ENCODE measurements at regions not wholly inside any gene's neighbourhood (a gene's known extent, or its start where the extent isn't known, plus 50 kb on each side); places are given as distances from the start of the nearest gene placed in this dataset.

DNA sequence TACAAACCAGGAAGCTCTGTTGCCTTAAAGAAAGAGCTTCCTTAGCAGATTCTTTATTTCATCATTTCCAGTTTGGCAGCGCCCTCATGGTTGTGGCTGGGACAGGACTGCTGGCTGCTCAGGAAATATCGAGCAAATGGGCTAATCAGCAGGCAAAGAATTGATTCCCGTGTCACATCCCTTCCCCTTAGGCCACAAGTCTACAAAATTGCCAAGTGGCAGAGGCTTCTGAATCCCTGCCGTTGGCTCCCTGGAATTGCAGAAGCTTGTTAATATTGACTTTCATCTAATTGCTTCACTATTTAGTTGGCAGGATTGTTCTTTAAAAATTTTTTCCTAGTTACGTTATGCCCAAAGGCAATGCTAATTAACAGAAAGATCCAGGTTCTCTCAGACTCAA lies 456.3 kb upstream of the ERCC4 start:
- Histone ChIP-seq H2BK5ac (ENCODE audit: insufficient read length, low read length) (no peak overlapping the region), H3K79me1 (ENCODE audit: insufficient read depth, low read depth, low read length, poor library complexity, severe bottlenecking) (no peaks in the 10 kb centered on the region), H2BK12ac (ENCODE audit: insufficient read length, low read depth, low read length) (no peak overlapping the region), H4K91ac (ENCODE audit: insufficient read length, low read depth, low read length) (no peak overlapping the region), H3K23me2 (ENCODE audit: insufficient read length, low read depth, low read length, poor library complexity, severe bottlenecking) (no peaks in the 10 kb centered on the region), H3K4me2 (ENCODE audit: insufficient read depth, insufficient read length, low read length) (no peak overlapping the region), H3K14ac (ENCODE audit: insufficient read depth, low read length) (no peak overlapping the region), H2AK5ac (ENCODE audit: insufficient read length, low read length) (no peak overlapping the region), H3K27me3 (ENCODE audit: insufficient read depth, low read length) (no peaks in the 10 kb centered on the region), H3K18ac (ENCODE audit: insufficient read length, low read depth, low read length) (no peak overlapping the region), H4K20me1 (ENCODE audit: control insufficient read depth, insufficient read depth, insufficient read length) (no peaks in the 10 kb centered on the region), H3K79me2 (ENCODE audit: insufficient read depth, low read length) (no peaks in the 10 kb centered on the region), H3K4me1 (ENCODE audit: insufficient read depth, low read length) (no peaks in the 10 kb centered on the region), H4K8ac (replicated peaks; ENCODE audit: insufficient read length, low read depth, low read length) (no peak overlapping the region), H3K9ac (ENCODE audit: extremely low read depth, insufficient read length, low read length) (no peak overlapping the region), H3T11ph (ENCODE audit: low read length) (no peak overlapping the region), H3K56ac (ENCODE audit: insufficient read length, low read depth, low read length) (no peak overlapping the region), H3K9me3 (ENCODE audit: control insufficient read depth, low read depth, low read length) (no peaks in the 10 kb centered on the region), H3K4ac (ENCODE audit: low read depth, low read length) (no peak overlapping the region), H2BK120ac (ENCODE audit: low read depth, low read length, poor library complexity, severe bottlenecking) (no peak overlapping the region), H2BK20ac (ENCODE audit: low read depth, low read length, poor library complexity, severe bottlenecking) (no peak overlapping the region), H3K27ac (ENCODE audit: insufficient read length, low read depth, low read length) (no peak overlapping the region), H4K5ac (ENCODE audit: insufficient read length, low read depth, low read length) (no peak overlapping the region), H3K23ac (ENCODE audit: insufficient read length, low read depth, low read length) (no peak overlapping the region), H2BK15ac (ENCODE audit: low read depth, low read length) (no peak overlapping the region), H2AFZ (ENCODE audit: low read length) (no peak overlapping the region)
- DNase-seq: no peak
- Mint-ChIP-seq H3K27ac (0 out of 7 replicates have a peak overlapping the region, but pooled peaks of 1 of the 3 experiments have one; percentile 44), H3K27me3 (ENCODE audit: low read depth) (no peaks in the 10 kb centered on the region), H3K9me3 (no peaks in the 10 kb centered on the region), H3K4me1 (no peaks in the 10 kb centered on the region), H3K36me3 (ENCODE audit: insufficient read depth in 1 of 3, low read depth in 3 of 3) (no peaks in the 10 kb centered on the region), H3K4me3 (no peak overlapping the region)
- TF ChIP-seq, protein P1, sequence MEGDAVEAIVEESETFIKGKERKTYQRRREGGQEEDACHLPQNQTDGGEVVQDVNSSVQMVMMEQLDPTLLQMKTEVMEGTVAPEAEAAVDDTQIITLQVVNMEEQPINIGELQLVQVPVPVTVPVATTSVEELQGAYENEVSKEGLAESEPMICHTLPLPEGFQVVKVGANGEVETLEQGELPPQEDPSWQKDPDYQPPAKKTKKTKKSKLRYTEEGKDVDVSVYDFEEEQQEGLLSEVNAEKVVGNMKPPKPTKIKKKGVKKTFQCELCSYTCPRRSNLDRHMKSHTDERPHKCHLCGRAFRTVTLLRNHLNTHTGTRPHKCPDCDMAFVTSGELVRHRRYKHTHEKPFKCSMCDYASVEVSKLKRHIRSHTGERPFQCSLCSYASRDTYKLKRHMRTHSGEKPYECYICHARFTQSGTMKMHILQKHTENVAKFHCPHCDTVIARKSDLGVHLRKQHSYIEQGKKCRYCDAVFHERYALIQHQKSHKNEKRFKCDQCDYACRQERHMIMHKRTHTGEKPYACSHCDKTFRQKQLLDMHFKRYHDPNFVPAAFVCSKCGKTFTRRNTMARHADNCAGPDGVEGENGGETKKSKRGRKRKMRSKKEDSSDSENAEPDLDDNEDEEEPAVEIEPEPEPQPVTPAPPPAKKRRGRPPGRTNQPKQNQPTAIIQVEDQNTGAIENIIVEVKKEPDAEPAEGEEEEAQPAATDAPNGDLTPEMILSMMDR (conservative IDR thresholded peaks at IDR 0.05): no peak
- whole genome bisulfite sequencing (ENCODE audit: extremely low coverage, insufficient read length, low lambda C conversion rate): no CpG with 5 or more reads among the region's 5 CpGs
